ENCODE measurements at regions not wholly inside any gene's neighbourhood (a gene's known extent, or its start where the extent isn't known, plus 50 kb on each side); places are given as distances from the start of the nearest gene placed in this dataset.

DNA sequence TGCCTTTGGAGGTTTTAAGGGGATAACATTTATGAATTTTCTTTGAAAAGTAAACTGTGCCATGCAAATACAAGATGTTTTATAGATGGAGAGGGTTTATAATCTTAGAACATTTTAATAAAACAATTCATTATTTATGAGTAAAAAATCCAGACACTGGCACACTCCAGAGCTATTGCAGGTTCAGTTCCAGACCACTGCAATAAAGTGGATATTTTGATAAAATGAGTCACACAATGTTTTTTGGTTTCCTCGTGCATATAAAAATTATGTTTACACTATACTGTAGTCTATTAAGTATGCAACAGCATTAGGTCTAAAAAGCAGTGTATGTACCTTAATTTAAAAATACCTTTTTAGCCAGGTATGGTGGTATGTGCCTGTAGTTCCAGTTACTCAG, 146.2 kb upstream of the ZBED5 start:
- no peak overlapping the region for H3K4me2 ChIP-seq
- no peaks in the 10 kb centered on the region for H3K27me3 ChIP-seq
- H3K9me3 ChIP-seq (replicated peaks in 1 of 11), result peaks cover 4 to 19% (median 10%) of the 10 kb centered on the region in 11 experiments; a peak in 15 of 22 replicates
- no peak overlapping the region for H3K27ac ChIP-seq
- TF ChIP-seq Cebpa-rat (IDR thresholded peaks at IDR 0.05), result no peak
- no peaks in the 10 kb centered on the region for H3K36me3 ChIP-seq
- no peak overlapping the region for H3K9ac ChIP-seq
- peaks cover 0 to 9% (median 5%) of the 10 kb centered on the region in 10 experiments; a peak in 11 of 20 replicates for H3K4me1 ChIP-seq
- no peaks in the 10 kb centered on the region for H4K20me1 ChIP-seq
- H3K4me3 ChIP-seq, result no peak overlapping the region

DNA sequence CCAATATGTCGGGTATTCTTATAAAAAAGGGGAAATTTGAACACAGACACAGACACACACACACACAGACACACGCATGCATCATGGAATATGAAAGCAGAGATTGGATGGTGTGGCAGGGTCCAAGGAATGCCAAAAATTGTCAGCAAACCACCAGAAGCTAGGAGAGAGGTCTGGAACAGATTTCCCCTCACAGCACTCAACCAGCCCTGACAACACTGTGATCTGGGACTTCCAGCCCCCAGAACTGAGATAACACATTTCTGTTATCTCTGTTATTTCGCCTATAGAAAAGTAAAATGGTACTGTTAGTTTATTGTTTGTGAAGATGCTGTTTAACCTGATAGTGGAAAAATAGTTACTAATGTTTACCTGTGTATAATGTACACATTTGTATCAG, 145.4 kb upstream of the ZBED5 start:
- no peaks in the 10 kb centered on the region for H4K20me1 ChIP-seq
- no peak for TF ChIP-seq Cebpa-rat (IDR thresholded peaks at IDR 0.05)
- H3K4me2 ChIP-seq, result no peak overlapping the region
- no peak overlapping the region for H3K4me3 ChIP-seq
- no peak overlapping the region for H3K9ac ChIP-seq
- no peak overlapping the region for H3K27ac ChIP-seq
- H3K4me1 ChIP-seq, result peaks cover 0 to 9% (median 5%) of the 10 kb centered on the region in 10 experiments; a peak in 11 of 20 replicates
- no peaks in the 10 kb centered on the region for H3K27me3 ChIP-seq
- peaks cover 4 to 19% (median 10%) of the 10 kb centered on the region in 11 experiments; a peak in 15 of 22 replicates for H3K9me3 ChIP-seq (replicated peaks in 1 of 11)
- H3K36me3 ChIP-seq, result no peaks in the 10 kb centered on the region

DNA sequence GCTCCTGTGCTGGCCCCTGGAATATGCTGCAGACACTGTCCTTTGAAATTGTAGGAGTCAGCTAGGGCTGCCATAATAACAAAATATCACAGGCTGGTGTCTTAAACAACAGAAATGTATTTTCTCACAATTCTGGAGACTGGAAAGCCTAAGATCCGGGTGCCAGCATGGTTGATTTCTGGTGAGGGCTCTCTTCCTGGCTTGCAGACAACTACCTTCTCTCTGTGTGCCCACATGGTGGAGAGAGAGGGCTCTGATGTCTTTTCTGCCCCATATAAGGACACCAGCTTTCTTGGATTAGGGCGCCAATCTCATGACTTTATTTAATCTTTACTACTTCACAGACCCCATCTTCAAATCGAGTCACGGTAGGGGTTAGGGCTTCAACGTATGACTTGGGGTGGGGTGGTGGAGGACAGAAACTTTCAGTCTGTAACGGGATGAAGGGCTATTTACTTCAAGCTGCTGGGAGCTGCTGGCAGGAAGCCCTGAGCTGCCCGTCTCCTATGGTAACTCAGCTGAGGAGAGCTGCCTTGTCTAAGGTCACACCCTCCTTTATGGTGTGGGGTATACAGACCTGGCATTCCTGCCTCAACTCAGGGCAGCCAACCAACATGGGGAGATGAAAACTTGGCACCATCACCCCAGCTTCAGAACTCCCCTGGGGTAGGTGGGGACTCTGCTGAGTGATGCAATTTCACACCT, 142.9 kb upstream of the ZBED5 start:
- Histone ChIP-seq H3K4me2 (peak overlapping the region in 7 of 11 experiments; percentile 13 to 54 (median 37); a peak in 10 of 22 replicates), H3K9me3 (replicated peaks in 1 of 11) (peaks cover 4 to 12% (median 8%) of the 10 kb centered on the region in 11 experiments; a peak in 15 of 22 replicates), H3K36me3 (no peaks in the 10 kb centered on the region), H3K9ac (no peak overlapping the region), H3K4me1 (peaks cover 0 to 9% (median 5%) of the 10 kb centered on the region in 10 experiments; a peak in 11 of 20 replicates), H3K27me3 (no peaks in the 10 kb centered on the region), H4K20me1 (no peaks in the 10 kb centered on the region), H3K27ac (no peak overlapping the region), H3K4me3 (no peak overlapping the region)
- TF ChIP-seq Cebpa-rat (IDR thresholded peaks at IDR 0.05), result no peak

DNA sequence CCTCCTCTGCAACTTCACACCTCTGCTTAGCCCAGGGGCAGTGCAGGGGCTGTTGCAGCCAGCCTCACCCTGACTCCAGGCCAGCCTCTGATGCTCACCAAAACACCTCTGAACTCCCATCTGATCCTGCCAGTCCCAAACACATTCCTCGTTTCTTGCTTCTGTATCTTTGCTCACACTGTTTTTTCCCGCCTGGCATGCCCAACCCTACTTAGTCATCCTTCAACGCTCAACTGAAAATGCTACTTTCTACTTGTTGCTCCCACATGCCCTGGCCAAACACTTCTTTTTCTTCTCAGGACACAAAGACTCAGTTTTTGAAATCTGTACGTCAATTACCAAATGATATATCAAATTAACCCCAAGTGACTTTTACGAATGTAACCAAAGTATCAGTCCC, 140.8 kb upstream of the ZBED5 start:
- Histone ChIP-seq H3K27ac (no peak overlapping the region), H3K9ac (no peak overlapping the region), H3K36me3 (no peaks in the 10 kb centered on the region), H3K4me1 (peaks cover 0 to 9% (median 5%) of the 10 kb centered on the region in 10 experiments; a peak in 11 of 20 replicates), H3K27me3 (no peaks in the 10 kb centered on the region), H3K4me3 (no peak overlapping the region), H3K9me3 (replicated peaks in 1 of 11) (peaks cover 0 to 15% (median 10%) of the 10 kb centered on the region in 11 experiments; a peak in 16 of 22 replicates), H4K20me1 (no peaks in the 10 kb centered on the region), H3K4me2 (no peak overlapping the region)
- no peak for TF ChIP-seq Cebpa-rat (IDR thresholded peaks at IDR 0.05)

DNA sequence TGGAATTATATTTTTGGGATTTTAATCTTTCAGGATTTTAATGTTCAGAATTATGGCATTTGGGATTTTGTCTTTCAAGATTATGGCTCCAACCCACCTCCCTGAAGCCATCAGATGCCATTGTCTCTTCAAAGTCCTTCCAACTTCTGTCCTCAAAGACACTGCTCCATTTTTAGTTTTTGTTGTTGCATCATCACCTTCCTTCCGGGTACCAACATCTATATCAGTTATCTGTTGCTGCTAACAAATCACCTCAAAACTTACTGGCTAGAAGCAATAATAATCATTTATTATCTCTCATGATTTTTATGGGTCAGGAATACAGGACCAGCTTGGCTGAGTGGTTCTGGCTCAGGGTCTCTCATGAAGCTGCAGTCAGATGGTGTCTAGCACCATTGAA, 138.8 kb upstream of the ZBED5 start:
- no peak overlapping the region for H3K4me2 ChIP-seq

DNA sequence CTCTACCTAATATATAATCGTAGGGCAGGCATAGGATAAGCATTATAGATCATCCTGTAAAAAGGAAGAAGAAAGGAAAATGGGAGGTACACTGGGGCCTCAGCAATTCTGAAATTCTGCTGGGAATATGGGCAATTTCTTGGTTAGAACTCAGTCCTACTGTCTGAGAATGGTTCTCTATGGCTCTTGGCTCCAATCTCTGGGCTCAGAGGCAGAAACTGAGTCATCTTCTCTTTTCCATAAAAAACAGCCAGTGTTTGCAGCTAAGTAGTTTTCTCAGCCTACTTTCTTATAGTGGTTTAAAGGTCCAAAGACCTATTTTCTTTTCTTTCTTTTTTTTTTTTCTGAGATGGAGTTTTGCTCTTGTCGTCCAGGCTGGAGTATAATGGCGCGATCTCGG, 135.8 kb upstream of the ZBED5 start:
- H3K4me1 ChIP-seq, result peaks cover 0 to 11% (median 0%) of the 10 kb centered on the region in 10 experiments; a peak in 7 of 20 replicates
- no peaks in the 10 kb centered on the region for H3K27me3 ChIP-seq
- TF ChIP-seq Cebpa-rat (IDR thresholded peaks at IDR 0.05), result no peak
- H3K9me3 ChIP-seq (replicated peaks in 1 of 11), result peaks cover 0 to 19% (median 14%) of the 10 kb centered on the region in 11 experiments; a peak in 17 of 22 replicates
- H3K9ac ChIP-seq, result no peak overlapping the region
- H3K36me3 ChIP-seq, result no peaks in the 10 kb centered on the region
- no peak overlapping the region for H3K4me3 ChIP-seq
- H4K20me1 ChIP-seq, result no peaks in the 10 kb centered on the region
- H3K27ac ChIP-seq, result no peak overlapping the region
- H3K4me2 ChIP-seq, result no peak overlapping the region

More for the DNA sequence above, 138.8 kb upstream of the ZBED5 start:
- Histone ChIP-seq H3K4me1 (peaks cover 0 to 9% (median 5%) of the 10 kb centered on the region in 10 experiments; a peak in 11 of 20 replicates), H3K9ac (no peak overlapping the region), H3K36me3 (no peaks in the 10 kb centered on the region), H3K27me3 (no peaks in the 10 kb centered on the region), H4K20me1 (no peaks in the 10 kb centered on the region), H3K4me3 (no peak overlapping the region), H3K9me3 (replicated peaks in 1 of 11) (peaks cover 0 to 19% (median 14%) of the 10 kb centered on the region in 11 experiments; a peak in 17 of 22 replicates), H3K27ac (no peak overlapping the region)
- no peak for TF ChIP-seq Cebpa-rat (IDR thresholded peaks at IDR 0.05)

DNA sequence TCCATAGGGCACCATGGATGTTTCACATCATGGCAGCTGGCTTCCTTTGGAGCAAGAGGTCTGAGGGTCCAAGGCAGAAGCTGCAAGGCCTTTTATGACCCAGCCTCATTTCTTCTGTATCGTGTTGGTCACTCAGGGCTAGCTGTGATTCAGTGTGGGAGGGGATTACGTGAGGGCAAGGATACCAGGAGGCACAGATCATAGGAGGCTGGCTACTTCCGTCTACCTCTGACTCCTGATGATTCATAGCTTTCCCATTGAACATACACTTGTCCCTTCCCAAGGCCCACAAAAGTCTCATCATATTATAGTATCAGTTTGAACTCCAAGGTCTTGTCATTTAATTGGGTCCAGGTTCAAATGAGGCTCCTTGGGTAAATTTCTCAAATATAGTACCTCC, 135.3 kb upstream of the ZBED5 start:
- peaks cover 0 to 11% (median 0%) of the 10 kb centered on the region in 10 experiments; a peak in 7 of 20 replicates for H3K4me1 ChIP-seq
- no peak overlapping the region for H3K27ac ChIP-seq
- no peak overlapping the region for H3K9ac ChIP-seq

DNA sequence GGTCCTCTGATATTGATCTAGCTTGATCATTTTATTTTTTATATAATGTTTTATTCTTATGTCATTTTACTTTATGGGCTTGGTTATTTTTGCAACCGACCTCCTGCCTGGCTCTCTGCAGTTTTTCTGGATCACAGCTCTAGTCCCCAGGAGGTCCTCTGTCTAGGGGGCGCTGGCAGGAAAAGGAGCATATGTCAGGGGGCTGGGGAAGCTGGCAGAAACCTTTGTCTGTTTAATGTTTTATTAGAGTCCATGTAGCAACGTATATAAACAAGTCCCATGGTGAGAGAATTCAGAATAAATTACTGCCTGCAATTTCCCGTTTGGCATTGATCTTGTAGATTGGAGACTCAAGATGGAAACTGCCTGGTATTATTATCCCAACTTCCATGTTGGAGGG, 133.5 kb upstream of the ZBED5 start:
- H3K36me3 ChIP-seq, result no peaks in the 10 kb centered on the region
- TF ChIP-seq Cebpa-rat (IDR thresholded peaks at IDR 0.05), result no peak
- H3K9me3 ChIP-seq (replicated peaks in 1 of 11), result peaks cover 0 to 19% (median 14%) of the 10 kb centered on the region in 11 experiments; a peak in 17 of 22 replicates
- no peak overlapping the region for H3K27ac ChIP-seq
- H3K4me2 ChIP-seq, result no peak overlapping the region
- H3K4me1 ChIP-seq, result peaks cover 0 to 11% (median 0%) of the 10 kb centered on the region in 10 experiments; a peak in 8 of 20 replicates
- H3K9ac ChIP-seq, result no peak overlapping the region
- no peaks in the 10 kb centered on the region for H3K27me3 ChIP-seq
- H4K20me1 ChIP-seq, result no peaks in the 10 kb centered on the region
- H3K4me3 ChIP-seq, result no peak overlapping the region

More for the DNA sequence above, 135.3 kb upstream of the ZBED5 start:
- no peak for TF ChIP-seq Cebpa-rat (IDR thresholded peaks at IDR 0.05)
- Histone ChIP-seq H3K4me3 (no peak overlapping the region), H3K4me2 (no peak overlapping the region), H3K9me3 (replicated peaks in 1 of 11) (peaks cover 0 to 19% (median 14%) of the 10 kb centered on the region in 11 experiments; a peak in 17 of 22 replicates), H3K27me3 (no peaks in the 10 kb centered on the region), H4K20me1 (no peaks in the 10 kb centered on the region), H3K36me3 (no peaks in the 10 kb centered on the region)

DNA sequence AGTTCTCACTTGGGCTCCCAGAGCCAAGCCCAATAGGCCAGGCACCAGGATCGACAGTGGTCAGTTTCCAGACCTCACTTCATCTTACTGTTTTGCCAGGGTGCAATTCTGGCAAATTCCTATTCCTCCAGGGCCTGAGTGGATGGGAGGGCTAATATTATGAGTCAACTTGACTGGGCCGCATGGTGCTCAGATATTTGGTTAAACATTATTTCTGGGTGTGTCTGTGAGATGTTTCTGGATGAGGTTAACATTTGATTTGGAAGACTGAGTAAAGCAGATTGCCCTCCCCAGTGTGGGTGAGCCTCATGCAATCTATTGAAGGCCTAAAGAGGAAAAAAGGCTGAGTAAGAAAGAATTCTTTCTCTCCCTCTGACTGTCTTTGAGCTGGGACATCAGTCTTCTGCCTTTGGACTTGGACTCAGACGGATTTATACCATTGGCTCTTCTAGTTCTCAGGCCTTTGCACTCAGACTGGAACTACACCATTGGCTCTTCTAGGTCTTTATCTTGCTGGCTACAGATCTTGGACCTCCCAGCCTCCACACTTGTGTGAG, 132.9 kb upstream of the ZBED5 start:
- Histone ChIP-seq H3K4me2 (peak overlapping the region in 3 of 11 experiments; percentile 21 to 57 (median 37); a peak in 2 of 22 replicates), H3K4me3 (no peak overlapping the region), H3K9me3 (replicated peaks in 1 of 11) (peaks cover 0 to 19% (median 14%) of the 10 kb centered on the region in 11 experiments; a peak in 17 of 22 replicates), H4K20me1 (no peaks in the 10 kb centered on the region), H3K9ac (no peak overlapping the region), H3K27me3 (no peaks in the 10 kb centered on the region), H3K4me1 (peaks cover 6 to 18% (median 7%) of the 10 kb centered on the region in 10 experiments; a peak in 17 of 20 replicates), H3K36me3 (no peaks in the 10 kb centered on the region), H3K27ac (no peak overlapping the region)
- TF ChIP-seq Cebpa-rat (IDR thresholded peaks at IDR 0.05), result no peak
